ENCODE measurements at regions not wholly inside any gene's neighbourhood (a gene's known extent, or its start where the extent isn't known, plus 50 kb on each side); places are given as distances from the start of the nearest gene placed in this dataset.
"Not testable (repeated sequence)": the region's sequence is repeated elsewhere in the genome, so short reads cannot be mapped to it uniquely, and the experiment has no call there.

GRCh38 chr1:4122513-4123160 lies 222.6 kb upstream of the C1orf174 start:
- H3K4me3 Mint-ChIP-seq: no peak overlapping the region
- H3K36me3 Mint-ChIP-seq (ENCODE audit: low read depth): no peaks in the 10 kb centered on the region
- H3K27ac Mint-ChIP-seq: no peak overlapping the region
- H3K4me1 Mint-ChIP-seq (ENCODE audit: low read depth): no peaks in the 10 kb centered on the region
- peaks cover 9% of the 10 kb centered on the region for H3K27me3 Mint-ChIP-seq
- no peaks in the 10 kb centered on the region for H3K9me3 Mint-ChIP-seq
- no peak for DNase-seq

- Mint-ChIP-seq H3K27ac (no peak overlapping the region), H3K4me3 (no peak overlapping the region), H3K36me3 (ENCODE audit: low read depth) (no peaks in the 10 kb centered on the region), H3K27me3 (peaks cover 2% of the 10 kb centered on the region), H3K9me3 (no peaks in the 10 kb centered on the region), H3K4me1 (ENCODE audit: low read depth) (no peaks in the 10 kb centered on the region)
- DNase-seq: no peak
Observed at GRCh38 chr1:4124631-4125145, 224.6 kb upstream of the C1orf174 start.

DNA sequence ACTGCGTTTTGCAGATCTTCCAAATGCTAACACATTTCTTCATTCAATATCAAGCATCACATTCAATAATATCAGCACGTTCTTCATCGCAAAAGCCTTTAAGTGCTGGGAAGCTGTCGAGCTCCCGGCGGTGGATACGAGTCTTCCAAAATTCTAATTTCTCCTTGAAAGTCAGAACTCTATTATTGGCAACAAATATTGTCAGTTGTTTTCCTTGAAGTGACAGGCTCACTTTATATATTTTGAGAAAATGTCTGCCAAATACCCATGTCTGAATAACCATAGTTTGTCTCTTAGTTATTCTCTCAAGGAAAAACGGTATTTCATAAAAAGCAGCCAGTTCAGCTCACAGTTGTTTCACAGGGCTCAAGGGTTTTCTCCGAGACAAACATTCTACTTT lies 226.2 kb upstream of the C1orf174 start:
- Mint-ChIP-seq H3K36me3 (ENCODE audit: low read depth) (no peaks in the 10 kb centered on the region), H3K27ac (no peak overlapping the region), H3K9me3 (no peaks in the 10 kb centered on the region), H3K4me3 (no peak overlapping the region), H3K27me3 (peaks cover 2% of the 10 kb centered on the region), H3K4me1 (ENCODE audit: low read depth) (no peaks in the 10 kb centered on the region)
- no peak for DNase-seq

GRCh38 chr1:4126731-4127591 lies 226.9 kb upstream of the C1orf174 start:
- Mint-ChIP-seq H3K36me3 (ENCODE audit: low read depth) (no peaks in the 10 kb centered on the region), H3K9me3 (no peaks in the 10 kb centered on the region), H3K27ac (no peak overlapping the region), H3K4me1 (ENCODE audit: low read depth) (no peaks in the 10 kb centered on the region), H3K27me3 (peaks cover 6% of the 10 kb centered on the region), H3K4me3 (no peak overlapping the region)
- DNase-seq: no peak

- Mint-ChIP-seq H3K27ac (no peak overlapping the region), H3K4me1 (ENCODE audit: low read depth) (no peaks in the 10 kb centered on the region), H3K36me3 (ENCODE audit: low read depth) (no peaks in the 10 kb centered on the region), H3K27me3 (peaks cover 6% of the 10 kb centered on the region), H3K4me3 (no peak overlapping the region), H3K9me3 (no peaks in the 10 kb centered on the region)
- no peak for DNase-seq
Observed at GRCh38 chr1:4127592-4128140, 227.6 kb upstream of the C1orf174 start.

- peaks cover 6% of the 10 kb centered on the region for H3K27me3 Mint-ChIP-seq
- no peak overlapping the region for H3K27ac Mint-ChIP-seq
- no peaks in the 10 kb centered on the region for H3K4me1 Mint-ChIP-seq (ENCODE audit: low read depth)
- no peaks in the 10 kb centered on the region for H3K36me3 Mint-ChIP-seq (ENCODE audit: low read depth)
- no peak overlapping the region for H3K4me3 Mint-ChIP-seq
- H3K9me3 Mint-ChIP-seq: no peaks in the 10 kb centered on the region
- DNase-seq: no peak
Observed at GRCh38 chr1:4128616-4129015, 228.5 kb upstream of the C1orf174 start.

DNA sequence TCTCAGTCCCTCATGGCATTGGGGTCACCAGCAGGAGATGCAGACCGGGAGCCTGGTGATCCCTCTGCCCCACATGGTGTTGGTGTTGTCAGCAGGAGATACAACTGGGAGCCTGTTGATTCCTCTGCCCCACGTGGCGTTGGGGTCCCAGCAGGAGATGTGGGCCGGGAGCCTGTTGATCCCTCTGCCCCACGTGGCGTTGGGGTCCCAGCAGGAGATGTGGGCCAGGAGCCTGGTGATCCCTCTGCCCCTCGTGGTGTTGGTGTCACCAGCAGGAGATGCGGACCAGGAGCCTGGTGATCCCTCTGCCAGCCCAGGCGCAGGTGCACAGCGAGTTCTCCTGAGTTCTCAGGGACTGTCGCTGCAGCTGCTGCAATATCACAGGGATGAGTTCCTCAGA lies 229.6 kb upstream of the C1orf174 start:
- H3K27me3 Mint-ChIP-seq: peaks cover 13% of the 10 kb centered on the region
- H3K27ac Mint-ChIP-seq: no peak overlapping the region
- H3K4me1 Mint-ChIP-seq (ENCODE audit: low read depth): no peaks in the 10 kb centered on the region
- no peak overlapping the region for H3K4me3 Mint-ChIP-seq
- no peak for DNase-seq
- H3K36me3 Mint-ChIP-seq (ENCODE audit: low read depth): no peaks in the 10 kb centered on the region
- H3K9me3 Mint-ChIP-seq: no peaks in the 10 kb centered on the region

GRCh38 chr1:4130096-4130495 lies 230.0 kb upstream of the C1orf174 start:
- Mint-ChIP-seq H3K4me1 (ENCODE audit: low read depth) (no peaks in the 10 kb centered on the region), H3K9me3 (no peaks in the 10 kb centered on the region), H3K27me3 (peaks cover 13% of the 10 kb centered on the region), H3K36me3 (ENCODE audit: low read depth) (no peaks in the 10 kb centered on the region), H3K4me3 (no peak overlapping the region), H3K27ac (no peak overlapping the region)
- no peak for DNase-seq

- Mint-ChIP-seq H3K4me1 (ENCODE audit: low read depth) (no peaks in the 10 kb centered on the region), H3K27me3 (peaks cover 13% of the 10 kb centered on the region), H3K27ac (no peak overlapping the region), H3K4me3 (no peak overlapping the region), H3K9me3 (no peaks in the 10 kb centered on the region), H3K36me3 (ENCODE audit: low read depth) (no peaks in the 10 kb centered on the region)
- DNase-seq: no peak
Observed at GRCh38 chr1:4131734-4132133, 231.7 kb upstream of the C1orf174 start.

- Mint-ChIP-seq H3K9me3 (peaks cover 2% of the 10 kb centered on the region), H3K27ac (no peak overlapping the region), H3K27me3 (peaks cover 13% of the 10 kb centered on the region), H3K4me3 (no peak overlapping the region), H3K4me1 (ENCODE audit: low read depth) (no peaks in the 10 kb centered on the region), H3K36me3 (ENCODE audit: low read depth) (no peaks in the 10 kb centered on the region)
- DNase-seq: no peak
Observed at GRCh38 chr1:4132352-4133296, 232.6 kb upstream of the C1orf174 start.

- Mint-ChIP-seq H3K9me3 (peaks cover 2% of the 10 kb centered on the region), H3K27ac (no peak overlapping the region), H3K4me3 (no peak overlapping the region)
Observed at GRCh38 chr1:4133297-4133938, 233.3 kb upstream of the C1orf174 start.

DNA sequence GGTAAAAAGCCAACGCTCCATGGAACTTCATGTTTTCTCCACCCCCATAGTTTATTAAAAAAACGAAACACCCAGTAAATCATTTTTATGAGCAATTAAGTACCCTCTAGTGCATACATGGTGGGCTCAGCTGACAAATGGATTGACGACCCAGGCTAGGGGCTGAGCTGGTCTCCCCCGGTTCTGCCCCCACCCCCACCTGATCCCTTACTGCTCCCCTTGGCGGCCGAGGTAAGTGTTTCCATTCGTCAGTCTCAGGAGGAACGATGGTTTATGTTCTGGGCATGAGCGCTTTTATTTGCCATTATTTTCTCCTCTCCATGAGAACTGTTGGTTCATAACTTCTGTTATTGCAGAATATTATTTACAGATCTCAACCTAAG lies 233.9 kb upstream of the C1orf174 start:
- Mint-ChIP-seq H3K36me3 (ENCODE audit: low read depth) (no peaks in the 10 kb centered on the region), H3K9me3 (peaks cover 2% of the 10 kb centered on the region), H3K4me1 (ENCODE audit: low read depth) (no peaks in the 10 kb centered on the region), H3K27ac (no peak overlapping the region), H3K27me3 (peaks cover 26% of the 10 kb centered on the region), H3K4me3 (no peak overlapping the region)
- no peak for DNase-seq

More at GRCh38 chr1:4133297-4133938, 233.3 kb upstream of the C1orf174 start:
- Mint-ChIP-seq H3K36me3 (ENCODE audit: low read depth) (no peaks in the 10 kb centered on the region), H3K4me1 (ENCODE audit: low read depth) (no peaks in the 10 kb centered on the region), H3K27me3 (peaks cover 21% of the 10 kb centered on the region)
- DNase-seq: no peak

GRCh38 chr1:4135853-4136252 lies 235.8 kb upstream of the C1orf174 start:
- not testable (repeated sequence) for H3K27ac Mint-ChIP-seq; H3K36me3 Mint-ChIP-seq (ENCODE audit: low read depth); H3K4me1 Mint-ChIP-seq (ENCODE audit: low read depth); H3K9me3 Mint-ChIP-seq; DNase-seq; H3K4me3 Mint-ChIP-seq
- peaks cover 41% of the 10 kb centered on the region for H3K27me3 Mint-ChIP-seq
